OCI-LY1 (cell line): ENCODE measurements at regions not wholly inside any gene's neighbourhood (a gene's known extent, or its start where the extent isn't known, plus 50 kb on each side); places are given as distances from the start of the nearest gene placed in this dataset.
"Not testable (repeated sequence)": the region's sequence is repeated elsewhere in the genome, so short reads cannot be mapped to it uniquely, and the experiment has no call there.

Experiments used
- H2AFZ ChIP-seq: fragments of 200-600 bp; sonication (generic), shearing (Covaris generic); 2 replicates; pipeline ENCODE4 v1.6.0; 2014; ENCODE audit warnings: antibody characterized with exemption, mild to moderate bottlenecking, low read length
- H3F3A ChIP-seq: fragments of 200-600 bp; sonication (generic), shearing (Covaris generic); 2 replicates; pipeline ENCODE4 v1.6.0; 2014; ENCODE audit warnings: mild to moderate bottlenecking, antibody characterized with exemption, low read length, moderate library complexity; ENCODE audit not compliant: insufficient read depth
- H3K27ac ChIP-seq: fragments of 200-600 bp; sonication (generic); 2 replicates; pipeline ENCODE4 v1.5.1; 2014; ENCODE audit warnings: low read length, mixed run types, mild to moderate bottlenecking, low read depth; ENCODE audit not compliant: poor library complexity, severe bottlenecking
- H3K27me3 ChIP-seq: fragments of 200-600 bp; sonication (generic); 2 replicates; pipeline ENCODE4 v1.6.0; 2014; ENCODE audit warnings: antibody characterized with exemption, mild to moderate bottlenecking, low read length, moderate library complexity; ENCODE audit not compliant: insufficient read depth
- H3K36me3 ChIP-seq: fragments of 200-600 bp; sonication (generic); 2 replicates; pipeline ENCODE4 v1.6.1; 2014; ENCODE audit warnings: mild to moderate bottlenecking, antibody characterized with exemption, low read length, moderate library complexity, mixed read lengths; ENCODE audit not compliant: insufficient read depth
- H3K4me1 ChIP-seq: fragments of 200-600 bp; sonication (generic); 2 replicates; pipeline ENCODE4 v1.5.1; 2014; ENCODE audit warnings: mild to moderate bottlenecking, low read length, moderate library complexity; ENCODE audit not compliant: insufficient read depth, severe bottlenecking
- H3K4me2 ChIP-seq: fragments of 200-600 bp; sonication (generic), shearing (Covaris generic); 2 replicates; pipeline ENCODE4 v1.6.1; 2014; ENCODE audit warnings: low read length
- H3K4me3 ChIP-seq: fragments of 200-600 bp; sonication (generic); 2 replicates; pipeline ENCODE4 v1.5.1; 2014; ENCODE audit warnings: low read length, low read depth, mild to moderate bottlenecking, mixed read lengths; ENCODE audit not compliant: poor library complexity, severe bottlenecking
- H3K79me2 ChIP-seq: fragments of 200-600 bp; shearing (Covaris generic); 2 replicates; pipeline ENCODE4 v1.6.1; 2016; ENCODE audit warnings: mixed run types, low read length, mixed read lengths; ENCODE audit not compliant: insufficient read depth
- H3K9ac ChIP-seq: fragments of 200-600 bp; sonication (generic), shearing (Covaris generic); 2 replicates; pipeline ENCODE4 v1.6.1; 2014; ENCODE audit warnings: mild to moderate bottlenecking, low read length, mixed read lengths
- H3K9me2 ChIP-seq: fragments of 200-600 bp; sonication (generic), shearing (Covaris generic); 2 replicates; pipeline ENCODE4 v1.6.1; 2014; ENCODE audit warnings: low read depth, mild to moderate bottlenecking, low read length, mixed read lengths
- H3K9me3 ChIP-seq: fragments of 200-600 bp; shearing (Covaris generic); 2 replicates; pipeline ENCODE4 v1.6.1; 2014; ENCODE audit warnings: low read length, mixed read lengths
- H4K20me1 ChIP-seq: fragments of 200-600 bp; sonication (generic), shearing (Covaris generic); 2 replicates; pipeline ENCODE4 v1.6.0; 2016; ENCODE audit warnings: mild to moderate bottlenecking, low read length; ENCODE audit not compliant: insufficient read depth
- CTCF ChIP-seq: fragments of 200-600 bp; sonication (generic), shearing (Covaris generic); IDR thresholded peaks from 2 replicates; pipeline ENCODE4 v1.5.1; 2017; ENCODE audit warnings: mild to moderate bottlenecking, antibody characterized with exemption, low read length, moderate library complexity, mixed read lengths
- EZH2 ChIP-seq: fragments of 200-600 bp; sonication (generic), shearing (Covaris generic); IDR thresholded peaks from 2 replicates; pipeline ENCODE4 v1.8.0; 2017; ENCODE audit warnings: borderline replicate concordance, mixed run types, mild to moderate bottlenecking, antibody characterized with exemption, low read length, moderate library complexity, mixed read lengths

GRCh38 chr10:25748509-25748908 is 185.5 kb upstream of the MYO3A start:
- H3K9me2 ChIP-seq = no peaks in the 10 kb centered on the region
- no peaks in the 10 kb centered on the region for H3K36me3 ChIP-seq
- H2AFZ ChIP-seq = no peak overlapping the region
- H3K4me2 ChIP-seq = no peak overlapping the region
- no peaks in the 10 kb centered on the region for H3K27me3 ChIP-seq
- no peaks in the 10 kb centered on the region for H3K9me3 ChIP-seq
- no peaks in the 10 kb centered on the region for H3K79me2 ChIP-seq
- H3K4me3 ChIP-seq = no peak overlapping the region
- H3K27ac ChIP-seq = no peak overlapping the region
- no peaks in the 10 kb centered on the region for H4K20me1 ChIP-seq
- no peaks in the 10 kb centered on the region for H3F3A ChIP-seq
- TF ChIP-seq EZH2 (no peak), CTCF (no peak)
- H3K9ac ChIP-seq = no peak overlapping the region
- H3K4me1 ChIP-seq = no peaks in the 10 kb centered on the region

- H3K4me3 ChIP-seq = no peak overlapping the region
- H3K9me2 ChIP-seq = no peaks in the 10 kb centered on the region
- H2AFZ ChIP-seq = no peak overlapping the region
- H3K4me2 ChIP-seq = no peak overlapping the region
- no peaks in the 10 kb centered on the region for H4K20me1 ChIP-seq
- no peak overlapping the region for H3K27ac ChIP-seq
- peaks cover 5% of the 10 kb centered on the region for H3K4me1 ChIP-seq
- no peaks in the 10 kb centered on the region for H3K27me3 ChIP-seq
- no peaks in the 10 kb centered on the region for H3K79me2 ChIP-seq
- no peaks in the 10 kb centered on the region for H3K9me3 ChIP-seq
- no peaks in the 10 kb centered on the region for H3F3A ChIP-seq
- TF ChIP-seq EZH2 = no peak
- TF ChIP-seq CTCF = no peak
- H3K9ac ChIP-seq = no peak overlapping the region
- H3K36me3 ChIP-seq = no peaks in the 10 kb centered on the region
Measured at GRCh38 chr10:25753776-25754175, 180.3 kb upstream of the MYO3A start.

GRCh38 chr10:25755874-25756273 is 178.2 kb upstream of the MYO3A start:
- not testable (repeated sequence) for H3K4me2 ChIP-seq, H3K9me2 ChIP-seq

GRCh38 chr10:25756784-25757183 is 177.2 kb upstream of the MYO3A start:
- H2AFZ ChIP-seq = no peak overlapping the region
- H3K9ac ChIP-seq = no peak overlapping the region
- no peak for TF ChIP-seq EZH2
- no peak for TF ChIP-seq CTCF
- no peak overlapping the region for H3K27ac ChIP-seq
- H3K79me2 ChIP-seq = no peaks in the 10 kb centered on the region
- no peaks in the 10 kb centered on the region for H3F3A ChIP-seq
- no peaks in the 10 kb centered on the region for H3K9me3 ChIP-seq
- peaks cover 5% of the 10 kb centered on the region for H3K4me1 ChIP-seq
- no peak overlapping the region for H3K4me3 ChIP-seq
- no peaks in the 10 kb centered on the region for H3K9me2 ChIP-seq
- no peaks in the 10 kb centered on the region for H4K20me1 ChIP-seq
- H3K27me3 ChIP-seq = no peaks in the 10 kb centered on the region
- H3K36me3 ChIP-seq = no peaks in the 10 kb centered on the region
- no peak overlapping the region for H3K4me2 ChIP-seq

More at GRCh38 chr10:25755874-25756273, 178.2 kb upstream of the MYO3A start:
- H3K9me3 ChIP-seq, H3K79me2 ChIP-seq, H3F3A ChIP-seq, H3K36me3 ChIP-seq, H2AFZ ChIP-seq, H3K9ac ChIP-seq, H4K20me1 ChIP-seq, H3K4me1 ChIP-seq, H3K27ac ChIP-seq, H3K27me3 ChIP-seq, H3K4me3 ChIP-seq: not testable (repeated sequence)
